ENCODE measurements at regions not wholly inside any gene's neighbourhood (a gene's known extent, or its start where the extent isn't known, plus 50 kb on each side); places are given as distances from the start of the nearest gene placed in this dataset.
"Not testable (repeated sequence)": the region's sequence is repeated elsewhere in the genome, so short reads cannot be mapped to it uniquely, and the experiment has no call there.

DNA sequence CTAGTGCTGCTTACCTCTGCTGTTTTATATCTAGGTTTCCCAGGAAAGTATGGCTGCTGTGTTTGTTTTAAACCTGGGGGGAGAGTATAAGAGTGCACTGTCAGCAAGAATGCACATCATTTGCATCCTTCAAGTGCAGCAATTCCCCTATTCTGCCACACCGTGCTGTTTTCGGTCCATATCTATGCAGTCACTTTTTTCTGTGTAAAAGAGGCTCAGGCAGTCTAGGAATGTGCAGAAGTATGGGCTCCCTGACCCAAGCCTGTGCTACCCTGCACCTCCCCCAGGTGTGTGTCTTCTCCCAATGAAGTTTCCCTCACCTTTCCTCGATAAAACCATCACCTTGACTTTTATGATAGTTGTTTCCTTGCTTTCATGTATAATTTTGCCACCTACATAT is 338.2 kb upstream of the NBPF12 start:
- not testable (repeated sequence) for DNase-seq; H3K36me3 Mint-ChIP-seq (ENCODE audit: unreplicated experiment); H3K27ac Mint-ChIP-seq (ENCODE audit: unreplicated experiment); H3K27me3 Mint-ChIP-seq (ENCODE audit: unreplicated experiment); H3K4me3 Mint-ChIP-seq (ENCODE audit: unreplicated experiment); H3K4me1 Mint-ChIP-seq (ENCODE audit: low read depth, unreplicated experiment); H3K9me3 Mint-ChIP-seq (ENCODE audit: unreplicated experiment)

DNA sequence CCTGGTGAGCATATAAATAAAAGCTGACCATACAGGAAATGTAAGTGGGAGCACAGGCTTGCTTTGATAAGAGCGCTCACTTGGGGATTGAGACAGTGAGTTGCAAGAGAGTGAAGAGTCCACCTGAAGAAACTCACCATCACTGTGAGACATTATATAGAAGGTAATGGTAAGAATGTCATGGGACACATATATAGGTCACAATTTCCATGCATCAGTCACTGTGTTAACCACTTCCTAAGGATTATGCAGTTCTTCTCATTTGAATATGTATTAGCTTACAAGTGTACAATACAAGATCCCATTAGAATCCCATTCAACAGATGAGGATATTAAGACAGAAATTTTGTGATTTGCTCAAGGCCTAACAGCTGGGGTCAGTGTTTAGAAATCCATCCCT is 352.4 kb upstream of the NOTCH2NLA start:
- H3K36me3 Mint-ChIP-seq (ENCODE audit: unreplicated experiment); H3K9me3 Mint-ChIP-seq (ENCODE audit: unreplicated experiment); H3K4me1 Mint-ChIP-seq (ENCODE audit: low read depth, unreplicated experiment); H3K27ac Mint-ChIP-seq (ENCODE audit: unreplicated experiment); DNase-seq; H3K27me3 Mint-ChIP-seq (ENCODE audit: unreplicated experiment); H3K4me3 Mint-ChIP-seq (ENCODE audit: unreplicated experiment): not testable (repeated sequence)

- not testable (repeated sequence) for H3K36me3 Mint-ChIP-seq (ENCODE audit: unreplicated experiment); H3K4me3 Mint-ChIP-seq (ENCODE audit: unreplicated experiment); H3K27ac Mint-ChIP-seq (ENCODE audit: unreplicated experiment); DNase-seq; H3K9me3 Mint-ChIP-seq (ENCODE audit: unreplicated experiment); H3K27me3 Mint-ChIP-seq (ENCODE audit: unreplicated experiment); H3K4me1 Mint-ChIP-seq (ENCODE audit: low read depth, unreplicated experiment)
These were observed 338.7 kb upstream of the NOTCH2NLA start for GRCh38 chr1:146567541-146567940.

DNA sequence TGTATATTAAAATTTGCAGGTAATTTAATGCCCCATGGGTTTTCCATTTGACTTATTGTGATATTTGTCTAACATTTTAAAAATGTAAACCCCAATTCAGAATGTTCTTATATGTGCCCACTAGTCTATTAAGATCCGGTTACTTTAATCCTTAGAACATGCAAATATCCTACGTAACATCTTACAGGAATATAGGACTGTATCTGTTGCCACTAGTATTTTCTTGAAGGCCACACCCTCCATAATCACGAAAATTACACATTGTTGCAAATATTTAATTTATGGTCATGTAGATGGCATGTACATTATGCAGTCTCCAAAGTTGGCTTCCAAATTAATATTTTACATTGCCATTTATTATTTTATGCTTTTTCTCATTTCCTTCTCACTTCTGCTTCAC is 329.2 kb upstream of the NOTCH2NLA start:
- H3K4me1 Mint-ChIP-seq (ENCODE audit: low read depth, unreplicated experiment); H3K36me3 Mint-ChIP-seq (ENCODE audit: unreplicated experiment); H3K9me3 Mint-ChIP-seq (ENCODE audit: unreplicated experiment); H3K27ac Mint-ChIP-seq (ENCODE audit: unreplicated experiment); H3K27me3 Mint-ChIP-seq (ENCODE audit: unreplicated experiment); DNase-seq; H3K4me3 Mint-ChIP-seq (ENCODE audit: unreplicated experiment): not testable (repeated sequence)

- not testable (repeated sequence) for H3K36me3 Mint-ChIP-seq (ENCODE audit: unreplicated experiment); DNase-seq; H3K4me1 Mint-ChIP-seq (ENCODE audit: low read depth, unreplicated experiment); H3K4me3 Mint-ChIP-seq (ENCODE audit: unreplicated experiment); H3K27me3 Mint-ChIP-seq (ENCODE audit: unreplicated experiment); H3K27ac Mint-ChIP-seq (ENCODE audit: unreplicated experiment); H3K9me3 Mint-ChIP-seq (ENCODE audit: unreplicated experiment)
These were observed 327.6 kb upstream of the NOTCH2NLA start for GRCh38 chr1:146556405-146556804.

DNA sequence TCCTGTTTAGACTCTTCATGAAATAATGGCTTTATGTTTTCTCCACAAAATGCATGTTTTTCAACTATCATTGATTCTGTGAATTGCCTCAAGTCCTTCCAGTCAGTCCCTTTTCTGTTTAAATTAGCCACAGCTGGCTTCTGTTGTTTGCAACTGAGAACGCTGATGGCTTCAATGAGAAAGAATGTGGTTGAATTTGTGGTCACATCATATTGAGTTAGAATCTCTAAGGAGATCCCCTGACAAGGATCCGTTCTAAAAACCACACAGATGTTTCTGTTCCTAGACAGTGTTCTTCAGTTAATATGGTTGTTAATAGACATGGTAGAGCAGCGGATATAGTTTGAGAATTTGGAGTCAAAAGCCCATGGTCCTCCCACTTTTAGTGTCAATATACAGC is 323.6 kb upstream of the NOTCH2NLA start:
- H3K4me3 Mint-ChIP-seq (ENCODE audit: unreplicated experiment); H3K9me3 Mint-ChIP-seq (ENCODE audit: unreplicated experiment); H3K4me1 Mint-ChIP-seq (ENCODE audit: low read depth, unreplicated experiment); H3K27me3 Mint-ChIP-seq (ENCODE audit: unreplicated experiment); H3K36me3 Mint-ChIP-seq (ENCODE audit: unreplicated experiment); H3K27ac Mint-ChIP-seq (ENCODE audit: unreplicated experiment); DNase-seq: not testable (repeated sequence)

DNA sequence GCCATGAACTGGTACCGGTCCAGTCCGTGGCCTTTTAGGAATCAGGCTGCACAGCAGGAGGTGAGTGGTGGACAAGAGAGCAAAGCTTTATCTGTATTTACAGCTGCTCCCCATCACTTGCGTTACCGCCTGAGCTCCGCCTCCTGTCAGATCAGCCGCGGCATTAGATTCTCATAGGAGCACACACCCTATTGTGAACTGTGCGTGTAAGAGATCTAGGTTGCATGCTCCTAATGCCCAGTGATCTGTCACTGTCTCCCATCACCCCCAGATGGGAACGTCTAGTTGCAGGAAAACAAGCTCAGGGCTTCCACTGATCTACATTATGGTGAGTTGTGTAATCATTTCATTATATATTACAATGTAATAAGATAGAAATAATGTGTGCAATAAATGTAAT is 319.9 kb upstream of the NOTCH2NLA start:
- H3K27me3 Mint-ChIP-seq (ENCODE audit: unreplicated experiment); H3K9me3 Mint-ChIP-seq (ENCODE audit: unreplicated experiment); H3K4me1 Mint-ChIP-seq (ENCODE audit: low read depth, unreplicated experiment); H3K36me3 Mint-ChIP-seq (ENCODE audit: unreplicated experiment); DNase-seq; H3K4me3 Mint-ChIP-seq (ENCODE audit: unreplicated experiment); H3K27ac Mint-ChIP-seq (ENCODE audit: unreplicated experiment): not testable (repeated sequence)

DNA sequence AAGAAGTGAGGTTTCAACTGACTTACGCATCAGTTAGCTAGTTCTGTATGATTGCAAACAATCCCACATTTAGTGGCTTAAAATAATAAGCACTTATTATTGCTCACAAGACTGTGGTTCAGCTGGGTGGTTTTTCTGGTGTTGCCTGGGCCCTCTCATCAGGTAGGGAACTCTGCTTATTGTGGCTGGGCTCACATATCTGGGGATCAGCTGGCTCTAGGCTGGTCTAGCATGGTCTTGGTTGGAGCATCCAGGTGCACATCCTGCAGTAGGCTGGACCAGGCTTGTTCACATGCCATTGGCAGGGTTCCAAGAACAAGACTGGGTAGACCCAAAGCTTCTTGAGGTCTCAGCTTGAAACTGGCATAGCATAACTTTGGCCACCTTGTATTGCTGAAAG is 317.4 kb upstream of the NOTCH2NLA start:
- not testable (repeated sequence) for H3K4me1 Mint-ChIP-seq (ENCODE audit: low read depth, unreplicated experiment); H3K4me3 Mint-ChIP-seq (ENCODE audit: unreplicated experiment); H3K27me3 Mint-ChIP-seq (ENCODE audit: unreplicated experiment)

GRCh38 chr1:146537775-146538373 is 309.1 kb upstream of the NOTCH2NLA start:
- H3K9me3 Mint-ChIP-seq (ENCODE audit: unreplicated experiment); H3K4me3 Mint-ChIP-seq (ENCODE audit: unreplicated experiment); DNase-seq; H3K27ac Mint-ChIP-seq (ENCODE audit: unreplicated experiment); H3K36me3 Mint-ChIP-seq (ENCODE audit: unreplicated experiment); H3K4me1 Mint-ChIP-seq (ENCODE audit: low read depth, unreplicated experiment); H3K27me3 Mint-ChIP-seq (ENCODE audit: unreplicated experiment): not testable (repeated sequence)

More for the DNA sequence above, 317.4 kb upstream of the NOTCH2NLA start:
- not testable (repeated sequence) for H3K36me3 Mint-ChIP-seq (ENCODE audit: unreplicated experiment); H3K9me3 Mint-ChIP-seq (ENCODE audit: unreplicated experiment); DNase-seq; H3K27ac Mint-ChIP-seq (ENCODE audit: unreplicated experiment)

DNA sequence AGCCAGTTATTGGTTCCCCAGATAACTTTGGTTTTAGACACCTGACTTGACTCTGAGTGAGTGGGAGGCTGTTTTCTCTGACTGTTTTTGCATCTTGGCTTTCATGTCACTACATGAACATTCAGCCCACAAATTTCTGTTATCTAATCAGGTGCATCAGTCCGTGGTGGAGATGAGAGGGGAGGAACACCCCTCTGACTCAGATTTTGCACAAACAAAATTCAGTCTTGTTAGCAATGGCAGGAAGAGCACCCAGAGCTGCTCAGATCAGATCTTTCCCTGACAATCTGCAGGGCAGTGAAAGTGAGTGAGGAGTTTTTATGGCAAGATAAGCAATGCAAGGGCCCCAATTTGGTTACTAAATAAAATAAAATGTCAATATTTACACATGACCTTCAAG is 307.2 kb upstream of the NOTCH2NLA start:
- not testable (repeated sequence) for H3K27me3 Mint-ChIP-seq (ENCODE audit: unreplicated experiment); H3K27ac Mint-ChIP-seq (ENCODE audit: unreplicated experiment); H3K4me3 Mint-ChIP-seq (ENCODE audit: unreplicated experiment); H3K9me3 Mint-ChIP-seq (ENCODE audit: unreplicated experiment); H3K36me3 Mint-ChIP-seq (ENCODE audit: unreplicated experiment); H3K4me1 Mint-ChIP-seq (ENCODE audit: low read depth, unreplicated experiment); DNase-seq

GRCh38 chr1:146535575-146535974 is 306.8 kb upstream of the NOTCH2NLA start:
- DNase-seq; H3K27ac Mint-ChIP-seq (ENCODE audit: unreplicated experiment); H3K36me3 Mint-ChIP-seq (ENCODE audit: unreplicated experiment); H3K27me3 Mint-ChIP-seq (ENCODE audit: unreplicated experiment); H3K9me3 Mint-ChIP-seq (ENCODE audit: unreplicated experiment); H3K4me3 Mint-ChIP-seq (ENCODE audit: unreplicated experiment); H3K4me1 Mint-ChIP-seq (ENCODE audit: low read depth, unreplicated experiment): not testable (repeated sequence)

- not testable (repeated sequence) for DNase-seq; H3K4me3 Mint-ChIP-seq (ENCODE audit: unreplicated experiment); H3K36me3 Mint-ChIP-seq (ENCODE audit: unreplicated experiment); H3K27ac Mint-ChIP-seq (ENCODE audit: unreplicated experiment); H3K4me1 Mint-ChIP-seq (ENCODE audit: low read depth, unreplicated experiment); H3K9me3 Mint-ChIP-seq (ENCODE audit: unreplicated experiment); H3K27me3 Mint-ChIP-seq (ENCODE audit: unreplicated experiment)
These were observed 302.1 kb upstream of the NOTCH2NLA start for GRCh38 chr1:146530958-146531357.

- H3K9me3 Mint-ChIP-seq (ENCODE audit: unreplicated experiment); H3K27me3 Mint-ChIP-seq (ENCODE audit: unreplicated experiment); H3K36me3 Mint-ChIP-seq (ENCODE audit: unreplicated experiment); H3K4me3 Mint-ChIP-seq (ENCODE audit: unreplicated experiment); DNase-seq; H3K4me1 Mint-ChIP-seq (ENCODE audit: low read depth, unreplicated experiment); H3K27ac Mint-ChIP-seq (ENCODE audit: unreplicated experiment): not testable (repeated sequence)
These were observed 294.0 kb upstream of the NOTCH2NLA start for GRCh38 chr1:146522812-146523211.

Data from glutamatergic neuron (in vitro differentiated cells).